ENCODE measurements at regions not wholly inside any gene's neighbourhood (a gene's known extent, or its start where the extent isn't known, plus 50 kb on each side); places are given as distances from the start of the nearest gene placed in this dataset.
A peak's percentile ranks its signal among the peaks of the same experiment; 100 is the strongest.

GRCh38 chr12:102735104-102735503, 181.9 kb downstream of the PAH start:
- no peak overlapping the region for H3K4me2 ChIP-seq
- no peak for TF ChIP-seq Cebpa-rat (IDR thresholded peaks at IDR 0.05)
- no peaks in the 10 kb centered on the region for H3K27me3 ChIP-seq
- H3K9me3 ChIP-seq, result no peaks in the 10 kb centered on the region
- no peak overlapping the region for H3K27ac ChIP-seq
- H3K36me3 ChIP-seq, result no peaks in the 10 kb centered on the region
- peaks cover 4% of the 10 kb centered on the region; the same call in 1 of the 2 replicates for H3K4me1 ChIP-seq
- H3K9ac ChIP-seq, result no peak overlapping the region
- no peak overlapping the region for H3K4me3 ChIP-seq
- H4K20me1 ChIP-seq, result no peaks in the 10 kb centered on the region

DNA sequence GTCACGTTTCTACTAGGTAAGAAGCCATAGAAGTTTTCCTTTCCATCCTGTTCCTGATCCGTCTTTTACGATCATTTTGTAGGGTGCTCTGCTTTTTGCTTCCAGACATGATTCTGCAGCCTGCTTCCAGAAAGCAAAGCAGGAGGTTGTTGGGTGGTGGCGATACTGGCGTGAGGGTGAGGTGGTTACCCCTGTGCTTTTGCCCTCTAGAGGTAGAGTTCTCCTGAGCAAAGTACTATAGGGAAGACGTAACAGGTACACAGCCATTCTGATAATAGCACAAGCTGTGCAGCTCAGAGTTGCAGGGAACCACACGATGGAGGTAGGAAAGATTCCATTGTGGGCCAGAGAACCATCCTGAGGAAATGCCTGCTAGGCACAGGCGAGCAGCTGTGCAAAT, 186.0 kb downstream of the PAH start:
- Histone ChIP-seq H3K27me3 (no peaks in the 10 kb centered on the region), H3K27ac (no peak overlapping the region), H3K9ac (no peak overlapping the region), H3K4me3 (no peak overlapping the region), H3K4me2 (no peak overlapping the region), H4K20me1 (no peaks in the 10 kb centered on the region), H3K36me3 (no peaks in the 10 kb centered on the region), H3K9me3 (peaks cover 4% of the 10 kb centered on the region; the same call in 1 of the 2 replicates), H3K4me1 (peaks cover 33% of the 10 kb centered on the region)
- TF ChIP-seq Cebpa-rat (IDR thresholded peaks at IDR 0.05), result no peak

DNA sequence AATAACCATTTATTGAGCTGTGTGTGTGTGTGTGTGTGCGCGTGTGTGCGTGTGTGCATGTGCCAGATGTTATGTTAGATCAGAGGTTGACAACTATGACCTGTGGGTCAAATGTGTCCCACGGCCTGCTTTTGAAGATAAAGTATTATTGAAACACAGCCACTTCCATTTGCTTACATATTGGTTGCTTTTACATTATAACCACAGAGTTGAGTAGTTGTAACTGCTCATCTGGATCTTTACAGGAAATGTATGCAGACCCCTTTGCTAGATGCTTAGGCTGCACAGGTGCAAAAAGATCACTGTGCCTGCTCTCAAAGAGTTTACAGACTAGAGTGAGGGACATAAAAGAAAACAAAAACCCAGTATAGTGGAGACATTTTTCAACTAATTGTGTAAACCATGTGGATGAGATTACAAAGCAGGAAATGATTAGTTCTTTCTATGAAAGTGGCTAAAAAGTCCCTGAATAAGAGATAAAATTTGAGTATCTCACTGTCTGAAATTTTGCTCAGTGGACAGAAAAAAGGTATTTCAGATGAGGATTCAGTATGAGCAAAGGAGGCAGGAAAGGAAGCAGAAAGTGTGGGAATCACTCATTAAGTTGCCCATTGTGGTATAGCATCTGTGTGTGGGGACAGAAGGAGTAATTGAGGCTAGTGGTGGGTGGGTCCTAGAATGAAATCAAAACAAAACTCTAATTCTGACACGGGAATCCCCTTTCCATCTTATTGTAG, 188.4 kb downstream of the PAH start:
- peak overlapping the region; percentile 64 for H3K4me2 ChIP-seq
- H3K36me3 ChIP-seq, result no peaks in the 10 kb centered on the region
- no peaks in the 10 kb centered on the region for H4K20me1 ChIP-seq
- no peak overlapping the region for H3K4me3 ChIP-seq
- H3K9me3 ChIP-seq, result peaks cover 6% of the 10 kb centered on the region; the same call in 1 of the 2 replicates
- no peak overlapping the region for H3K9ac ChIP-seq
- TF ChIP-seq Cebpa-rat (IDR thresholded peaks at IDR 0.05), result no peak
- H3K27ac ChIP-seq, result no peak overlapping the region
- no peaks in the 10 kb centered on the region for H3K27me3 ChIP-seq
- H3K4me1 ChIP-seq, result peaks cover 35% of the 10 kb centered on the region

DNA sequence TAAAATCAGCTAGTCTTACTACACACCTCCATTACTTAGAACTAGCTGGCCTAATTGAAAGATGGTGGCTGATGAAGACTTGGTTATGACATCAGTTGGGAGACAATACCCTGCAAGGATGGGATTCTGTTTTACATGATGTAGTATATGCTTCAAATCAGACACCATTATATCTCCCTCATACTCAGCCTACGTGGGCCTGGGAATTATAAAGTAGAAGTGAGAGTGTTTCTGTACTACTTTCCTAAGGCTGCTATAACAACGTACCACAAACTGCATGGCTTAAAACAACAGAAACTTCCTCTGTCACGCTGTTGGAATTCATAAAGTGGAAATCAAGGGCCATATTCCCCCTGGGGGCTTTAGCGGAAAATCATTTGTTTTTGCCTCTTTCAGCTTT, 190.4 kb downstream of the PAH start:
- Histone ChIP-seq H3K4me1 (peaks cover 35% of the 10 kb centered on the region), H3K27ac (peak overlapping the region; percentile 5; the same call in 1 of the 2 replicates), H3K36me3 (no peaks in the 10 kb centered on the region), H3K9ac (no peak overlapping the region), H4K20me1 (no peaks in the 10 kb centered on the region), H3K4me3 (no peak overlapping the region), H3K27me3 (no peaks in the 10 kb centered on the region), H3K9me3 (peaks cover 6% of the 10 kb centered on the region; the same call in 1 of the 2 replicates), H3K4me2 (peak overlapping the region; percentile 64)
- no peak for TF ChIP-seq Cebpa-rat (IDR thresholded peaks at IDR 0.05)

- H3K36me3 ChIP-seq, result no peaks in the 10 kb centered on the region
- H3K4me2 ChIP-seq, result no peak overlapping the region
- H3K27ac ChIP-seq, result no peak overlapping the region
- no peak overlapping the region for H3K9ac ChIP-seq
- no peaks in the 10 kb centered on the region for H4K20me1 ChIP-seq
- no peak overlapping the region for H3K4me3 ChIP-seq
- peaks cover 13% of the 10 kb centered on the region for H3K4me1 ChIP-seq
- no peaks in the 10 kb centered on the region for H3K27me3 ChIP-seq
- peaks cover 6% of the 10 kb centered on the region; the same call in 1 of the 2 replicates for H3K9me3 ChIP-seq
- TF ChIP-seq Cebpa-rat (IDR thresholded peaks at IDR 0.05), result no peak
These were observed 194.9 kb downstream of the PAH start for GRCh38 chr12:102722147-102722546.

GRCh38 chr12:102708108-102708507, 208.9 kb downstream of the PAH start:
- no peak overlapping the region for H3K4me3 ChIP-seq
- H3K36me3 ChIP-seq, result no peaks in the 10 kb centered on the region
- H3K27me3 ChIP-seq, result no peaks in the 10 kb centered on the region
- H3K4me2 ChIP-seq, result no peak overlapping the region
- H3K9me3 ChIP-seq, result peaks cover 1% of the 10 kb centered on the region
- H3K4me1 ChIP-seq, result peaks cover 27% of the 10 kb centered on the region
- no peak overlapping the region for H3K27ac ChIP-seq
- no peak for TF ChIP-seq Cebpa-rat (IDR thresholded peaks at IDR 0.05)
- H4K20me1 ChIP-seq, result no peaks in the 10 kb centered on the region
- H3K9ac ChIP-seq, result no peak overlapping the region

GRCh38 chr12:102702447-102703114, 214.5 kb downstream of the PAH start:
- TF ChIP-seq Cebpa-rat (IDR thresholded peaks at IDR 0.05), result no peak
- Histone ChIP-seq H3K9me3 (peaks cover 8% of the 10 kb centered on the region), H3K27ac (no peak overlapping the region), H3K27me3 (no peaks in the 10 kb centered on the region), H3K36me3 (no peaks in the 10 kb centered on the region), H3K9ac (no peak overlapping the region), H3K4me3 (no peak overlapping the region), H3K4me1 (peaks cover 27% of the 10 kb centered on the region), H3K4me2 (no peak overlapping the region), H4K20me1 (no peaks in the 10 kb centered on the region)

GRCh38 chr12:102696045-102696444, 215.7 kb upstream of the IGF1 start:
- TF ChIP-seq Cebpa-rat (IDR thresholded peaks at IDR 0.05), result no peak
- Histone ChIP-seq H3K27me3 (no peaks in the 10 kb centered on the region), H3K4me2 (no peak overlapping the region), H3K27ac (no peak overlapping the region), H3K36me3 (no peaks in the 10 kb centered on the region), H4K20me1 (no peaks in the 10 kb centered on the region), H3K4me1 (no peaks in the 10 kb centered on the region), H3K9me3 (peaks cover 13% of the 10 kb centered on the region; the same call in 1 of the 2 replicates), H3K4me3 (no peak overlapping the region), H3K9ac (no peak overlapping the region)

DNA sequence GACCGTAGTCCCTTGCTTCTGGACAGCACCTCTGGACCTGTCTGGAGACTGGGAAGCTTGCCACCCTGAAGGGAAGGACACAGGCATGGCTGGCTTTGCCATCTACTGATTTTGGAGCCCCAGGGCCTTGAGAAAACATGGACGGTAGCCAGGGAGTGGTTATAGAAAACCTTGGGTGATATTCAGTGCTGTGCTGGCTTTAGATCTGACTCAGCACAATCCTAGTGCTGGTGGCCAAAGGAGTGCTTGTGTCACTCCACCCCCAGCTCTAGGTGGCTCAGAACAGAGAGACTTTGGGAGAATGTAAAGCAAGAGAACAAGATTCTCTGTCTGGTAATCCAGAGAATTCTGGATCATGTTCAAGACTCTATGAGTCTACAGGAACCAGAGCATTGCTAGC, 214.5 kb upstream of the IGF1 start:
- no peak for TF ChIP-seq Cebpa-rat (IDR thresholded peaks at IDR 0.05)
- H3K9me3 ChIP-seq, result peaks cover 13% of the 10 kb centered on the region; the same call in 1 of the 2 replicates
- no peaks in the 10 kb centered on the region for H4K20me1 ChIP-seq
- H3K4me1 ChIP-seq, result no peaks in the 10 kb centered on the region
- no peak overlapping the region for H3K27ac ChIP-seq
- no peak overlapping the region for H3K4me3 ChIP-seq
- no peak overlapping the region for H3K4me2 ChIP-seq
- H3K27me3 ChIP-seq, result no peaks in the 10 kb centered on the region
- no peaks in the 10 kb centered on the region for H3K36me3 ChIP-seq
- no peak overlapping the region for H3K9ac ChIP-seq

Data from BLaER1 (cell line).